Panc1 (cell line): ENCODE measurements at regions not wholly inside any gene's neighbourhood (a gene's known extent, or its start where the extent isn't known, plus 50 kb on each side); places are given as distances from the start of the nearest gene placed in this dataset.
"Not testable (repeated sequence)": the region's sequence is repeated elsewhere in the genome, so short reads cannot be mapped to it uniquely, and the experiment has no call there.

Experiments used
- POLR2AphosphoS5 ChIP-seq: IDR thresholded peaks from 2 replicates; pipeline ENCODE4 v1.6.1; 2012; ENCODE audit warnings: mild to moderate bottlenecking, low read depth, low read length, moderate library complexity
- SIN3A ChIP-seq: IDR thresholded peaks from 2 replicates; pipeline ENCODE4 v1.6.1; 2012; ENCODE audit warnings: low read depth, mild to moderate bottlenecking, low read length, moderate library complexity, borderline replicate concordance; ENCODE audit not compliant: insufficient read depth
- TCF7L2 ChIP-seq: IDR thresholded peaks from 2 replicates; pipeline ENCODE4 v1.6.1; 2011; ENCODE audit warnings: mild to moderate bottlenecking, low read depth, low read length, inconsistent platforms
- TF ChIP-seq, protein P1 (sequence below): fragments of 450-650 bp; IDR thresholded peaks from 2 replicates; pipeline ENCODE4 v1.5.1; 2017; ENCODE audit warnings: mild to moderate bottlenecking
- TF ChIP-seq, protein P2 (sequence below), 2 experiments: IDR thresholded peaks; 2 replicates each; pipeline ENCODE4 v1.6.1; 2011 to 2012; ENCODE audit warnings: low read depth in 2 of 2, control low read depth in 1 of 2, low read length in 1 of 2, mild to moderate bottlenecking in 1 of 2, moderate library complexity in 1 of 2; ENCODE audit not compliant: insufficient read depth in 1 of 2

DNA sequence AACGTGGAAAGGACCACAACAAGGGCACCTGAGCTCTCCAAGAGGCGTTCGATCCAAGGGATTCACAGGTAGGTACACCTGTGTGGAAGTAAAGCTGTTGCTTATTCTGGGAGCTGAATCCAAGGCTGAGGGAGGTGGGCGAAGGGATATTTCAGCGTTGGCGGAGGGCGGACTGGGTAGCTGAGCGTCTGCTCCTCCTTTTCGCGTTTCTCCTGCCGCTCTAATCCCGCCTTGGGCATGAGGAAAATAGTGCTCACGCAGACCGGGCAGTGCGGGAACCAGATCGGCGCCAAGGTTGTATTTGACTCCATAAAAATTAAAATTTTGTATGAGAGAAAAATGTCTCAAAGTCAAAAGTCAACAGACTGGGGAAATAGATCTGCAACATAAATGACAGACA is 3966.2 kb upstream of the OR11H1 start:
- TF ChIP-seq, protein P1, sequence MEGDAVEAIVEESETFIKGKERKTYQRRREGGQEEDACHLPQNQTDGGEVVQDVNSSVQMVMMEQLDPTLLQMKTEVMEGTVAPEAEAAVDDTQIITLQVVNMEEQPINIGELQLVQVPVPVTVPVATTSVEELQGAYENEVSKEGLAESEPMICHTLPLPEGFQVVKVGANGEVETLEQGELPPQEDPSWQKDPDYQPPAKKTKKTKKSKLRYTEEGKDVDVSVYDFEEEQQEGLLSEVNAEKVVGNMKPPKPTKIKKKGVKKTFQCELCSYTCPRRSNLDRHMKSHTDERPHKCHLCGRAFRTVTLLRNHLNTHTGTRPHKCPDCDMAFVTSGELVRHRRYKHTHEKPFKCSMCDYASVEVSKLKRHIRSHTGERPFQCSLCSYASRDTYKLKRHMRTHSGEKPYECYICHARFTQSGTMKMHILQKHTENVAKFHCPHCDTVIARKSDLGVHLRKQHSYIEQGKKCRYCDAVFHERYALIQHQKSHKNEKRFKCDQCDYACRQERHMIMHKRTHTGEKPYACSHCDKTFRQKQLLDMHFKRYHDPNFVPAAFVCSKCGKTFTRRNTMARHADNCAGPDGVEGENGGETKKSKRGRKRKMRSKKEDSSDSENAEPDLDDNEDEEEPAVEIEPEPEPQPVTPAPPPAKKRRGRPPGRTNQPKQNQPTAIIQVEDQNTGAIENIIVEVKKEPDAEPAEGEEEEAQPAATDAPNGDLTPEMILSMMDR: not testable (repeated sequence)
- not testable (repeated sequence) for TF ChIP-seq TCF7L2, POLR2AphosphoS5, SIN3A
- TF ChIP-seq, protein P2, sequence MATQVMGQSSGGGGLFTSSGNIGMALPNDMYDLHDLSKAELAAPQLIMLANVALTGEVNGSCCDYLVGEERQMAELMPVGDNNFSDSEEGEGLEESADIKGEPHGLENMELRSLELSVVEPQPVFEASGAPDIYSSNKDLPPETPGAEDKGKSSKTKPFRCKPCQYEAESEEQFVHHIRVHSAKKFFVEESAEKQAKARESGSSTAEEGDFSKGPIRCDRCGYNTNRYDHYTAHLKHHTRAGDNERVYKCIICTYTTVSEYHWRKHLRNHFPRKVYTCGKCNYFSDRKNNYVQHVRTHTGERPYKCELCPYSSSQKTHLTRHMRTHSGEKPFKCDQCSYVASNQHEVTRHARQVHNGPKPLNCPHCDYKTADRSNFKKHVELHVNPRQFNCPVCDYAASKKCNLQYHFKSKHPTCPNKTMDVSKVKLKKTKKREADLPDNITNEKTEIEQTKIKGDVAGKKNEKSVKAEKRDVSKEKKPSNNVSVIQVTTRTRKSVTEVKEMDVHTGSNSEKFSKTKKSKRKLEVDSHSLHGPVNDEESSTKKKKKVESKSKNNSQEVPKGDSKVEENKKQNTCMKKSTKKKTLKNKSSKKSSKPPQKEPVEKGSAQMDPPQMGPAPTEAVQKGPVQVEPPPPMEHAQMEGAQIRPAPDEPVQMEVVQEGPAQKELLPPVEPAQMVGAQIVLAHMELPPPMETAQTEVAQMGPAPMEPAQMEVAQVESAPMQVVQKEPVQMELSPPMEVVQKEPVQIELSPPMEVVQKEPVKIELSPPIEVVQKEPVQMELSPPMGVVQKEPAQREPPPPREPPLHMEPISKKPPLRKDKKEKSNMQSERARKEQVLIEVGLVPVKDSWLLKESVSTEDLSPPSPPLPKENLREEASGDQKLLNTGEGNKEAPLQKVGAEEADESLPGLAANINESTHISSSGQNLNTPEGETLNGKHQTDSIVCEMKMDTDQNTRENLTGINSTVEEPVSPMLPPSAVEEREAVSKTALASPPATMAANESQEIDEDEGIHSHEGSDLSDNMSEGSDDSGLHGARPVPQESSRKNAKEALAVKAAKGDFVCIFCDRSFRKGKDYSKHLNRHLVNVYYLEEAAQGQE (IDR thresholded peaks at IDR 0.05; ENCODE audit: insufficient read depth in 1 of 2, low read depth in 2 of 2, low read length in 1 of 2): not testable (repeated sequence)
